EH (cell line): ENCODE measurements at regions not wholly inside any gene's neighbourhood (a gene's known extent, or its start where the extent isn't known, plus 50 kb on each side); places are given as distances from the start of the nearest gene placed in this dataset.
A peak's percentile ranks its signal among the peaks of the same experiment; 100 is the strongest.

Experiments used
- DNase-seq: peaks from one replicate; pipeline ENCODE4 v3.0.0-alpha.2; 2015; ENCODE audit warnings: low read depth

GRCh38 chr5:163622799-163623198 lies 117.4 kb downstream of the MAT2B start:
- no peak for DNase-seq

- no peak for DNase-seq
These were observed 118.1 kb downstream of the MAT2B start for GRCh38 chr5:163623524-163623923.

GRCh38 chr5:163623986-163624385 lies 118.6 kb downstream of the MAT2B start:
- no peak for DNase-seq

GRCh38 chr5:163624431-163624830 lies 119.0 kb downstream of the MAT2B start:
- no peak for DNase-seq

- no peak for DNase-seq
These were observed 121.5 kb downstream of the MAT2B start for GRCh38 chr5:163626904-163627434.

- DNase-seq, result no peak
These were observed 126.4 kb downstream of the MAT2B start for GRCh38 chr5:163631856-163632255.

- no peak for DNase-seq
These were observed 128.6 kb downstream of the MAT2B start for GRCh38 chr5:163633926-163634460.

- no peak for DNase-seq
These were observed 130.2 kb downstream of the MAT2B start for GRCh38 chr5:163635631-163636030.

- DNase-seq, result no peak
These were observed 137.5 kb downstream of the MAT2B start for GRCh38 chr5:163642904-163643303.

GRCh38 chr5:163645421-163646416 lies 140.3 kb downstream of the MAT2B start:
- no peak for DNase-seq

GRCh38 chr5:163649514-163649913 lies 144.1 kb downstream of the MAT2B start:
- peak; percentile 1 for DNase-seq

GRCh38 chr5:163653526-163653925 lies 148.1 kb downstream of the MAT2B start:
- DNase-seq, result no peak

GRCh38 chr5:163658702-163659567 lies 153.5 kb downstream of the MAT2B start:
- no peak for DNase-seq

GRCh38 chr5:163659568-163659902 lies 154.1 kb downstream of the MAT2B start:
- DNase-seq, result no peak

- no peak for DNase-seq
These were observed 155.1 kb downstream of the MAT2B start for GRCh38 chr5:163660486-163660885.

GRCh38 chr5:163661360-163661759 lies 155.9 kb downstream of the MAT2B start:
- DNase-seq, result no peak

- no peak for DNase-seq
These were observed 164.6 kb downstream of the MAT2B start for GRCh38 chr5:163670036-163670435.

GRCh38 chr5:163677092-163677491 lies 171.7 kb downstream of the MAT2B start:
- no peak for DNase-seq

- DNase-seq, result no peak
These were observed 176.8 kb downstream of the MAT2B start for GRCh38 chr5:163682234-163682633.

GRCh38 chr5:163687414-163687813 lies 182.0 kb downstream of the MAT2B start:
- DNase-seq, result no peak

- no peak for DNase-seq
These were observed 186.7 kb downstream of the MAT2B start for GRCh38 chr5:163692091-163692490.

- DNase-seq, result peak; percentile 78
These were observed 190.6 kb downstream of the MAT2B start for GRCh38 chr5:163695830-163696578.
